ENCODE measurements at regions not wholly inside any gene's neighbourhood (a gene's known extent, or its start where the extent isn't known, plus 50 kb on each side); places are given as distances from the start of the nearest gene placed in this dataset.
"Not testable (repeated sequence)": the region's sequence is repeated elsewhere in the genome, so short reads cannot be mapped to it uniquely, and the experiment has no call there.

DNA sequence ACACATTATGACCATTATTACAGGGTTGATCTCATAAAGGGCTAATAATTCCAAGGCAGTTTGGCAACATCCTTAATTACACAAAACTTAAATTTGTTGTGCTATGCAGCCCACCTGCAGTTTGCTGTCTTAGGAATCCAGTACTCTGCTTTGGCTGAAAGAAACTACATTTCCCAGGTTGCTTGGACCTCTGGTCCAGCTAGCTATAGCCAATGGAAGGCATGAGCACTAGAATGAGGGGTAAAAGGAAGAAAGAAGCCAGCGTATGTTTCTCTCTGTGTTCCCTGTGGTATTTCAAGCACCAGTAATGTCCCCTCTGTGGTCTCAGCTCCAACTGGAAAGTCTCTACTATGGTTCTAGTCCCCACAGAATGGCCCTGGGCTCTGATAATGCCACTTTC lies 84.3 kb upstream of the TSC22D2 start:
- H3K4me2 ChIP-seq (ENCODE audit: low read depth, low read length, poor library complexity, severe bottlenecking), result no peak overlapping the region
- no peaks in the 10 kb centered on the region for H3K27me3 ChIP-seq (ENCODE audit: low read length)
- no peaks in the 10 kb centered on the region for H4K20me1 ChIP-seq (ENCODE audit: low read depth, low read length)
- no peaks in the 10 kb centered on the region for H3K79me2 ChIP-seq (ENCODE audit: insufficient read depth, low read length)
- no peak overlapping the region for H3K27ac ChIP-seq (ENCODE audit: low read depth, low read length)
- H3K9me3 ChIP-seq (ENCODE audit: insufficient read depth, low read length), result no peaks in the 10 kb centered on the region
- H3K9ac ChIP-seq (ENCODE audit: low read length), result no peak overlapping the region
- H2AFZ ChIP-seq (ENCODE audit: low read depth, low read length, severe bottlenecking), result no peak overlapping the region
- H3K36me3 ChIP-seq (ENCODE audit: low read length), result no peaks in the 10 kb centered on the region
- H3F3A ChIP-seq (ENCODE audit: insufficient read depth), result no peaks in the 10 kb centered on the region
- no peak overlapping the region for H3K4me3 ChIP-seq (ENCODE audit: insufficient read depth, low read length, poor library complexity, severe bottlenecking)
- no peak for TF ChIP-seq EZH2phosphoT487 (conservative IDR thresholded peaks at IDR 0.05; ENCODE audit: low read length)
- TF ChIP-seq, protein P1, sequence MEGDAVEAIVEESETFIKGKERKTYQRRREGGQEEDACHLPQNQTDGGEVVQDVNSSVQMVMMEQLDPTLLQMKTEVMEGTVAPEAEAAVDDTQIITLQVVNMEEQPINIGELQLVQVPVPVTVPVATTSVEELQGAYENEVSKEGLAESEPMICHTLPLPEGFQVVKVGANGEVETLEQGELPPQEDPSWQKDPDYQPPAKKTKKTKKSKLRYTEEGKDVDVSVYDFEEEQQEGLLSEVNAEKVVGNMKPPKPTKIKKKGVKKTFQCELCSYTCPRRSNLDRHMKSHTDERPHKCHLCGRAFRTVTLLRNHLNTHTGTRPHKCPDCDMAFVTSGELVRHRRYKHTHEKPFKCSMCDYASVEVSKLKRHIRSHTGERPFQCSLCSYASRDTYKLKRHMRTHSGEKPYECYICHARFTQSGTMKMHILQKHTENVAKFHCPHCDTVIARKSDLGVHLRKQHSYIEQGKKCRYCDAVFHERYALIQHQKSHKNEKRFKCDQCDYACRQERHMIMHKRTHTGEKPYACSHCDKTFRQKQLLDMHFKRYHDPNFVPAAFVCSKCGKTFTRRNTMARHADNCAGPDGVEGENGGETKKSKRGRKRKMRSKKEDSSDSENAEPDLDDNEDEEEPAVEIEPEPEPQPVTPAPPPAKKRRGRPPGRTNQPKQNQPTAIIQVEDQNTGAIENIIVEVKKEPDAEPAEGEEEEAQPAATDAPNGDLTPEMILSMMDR (IDR thresholded peaks at IDR 0.05; ENCODE audit: insufficient read depth, low read length, poor library complexity, severe bottlenecking), result no peak
- no peaks in the 10 kb centered on the region for H3K9me2 ChIP-seq (replicated peaks; ENCODE audit: insufficient read depth, low read length)

DNA sequence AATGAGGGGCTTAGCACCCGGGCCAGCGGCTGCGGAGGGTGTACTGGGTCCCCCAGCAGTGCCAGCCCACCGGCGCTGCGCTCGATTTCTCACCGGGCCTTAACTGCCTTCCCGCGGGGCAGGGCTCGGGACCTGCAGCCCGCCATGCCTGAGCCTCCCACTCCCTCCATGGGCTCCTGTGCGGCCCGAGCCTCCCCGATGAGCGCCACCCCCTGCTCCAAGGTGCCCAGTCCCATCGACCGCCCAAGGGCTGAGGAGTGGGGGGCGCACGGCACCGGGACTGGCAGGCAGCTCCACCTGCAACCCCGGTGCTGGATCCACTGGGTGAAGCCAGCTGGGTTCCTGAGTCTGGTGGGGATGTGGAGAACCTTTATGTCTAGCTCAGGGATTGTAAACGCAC lies 85.0 kb upstream of the TSC22D2 start:
- not testable (repeated sequence) for H3K9me2 ChIP-seq (replicated peaks; ENCODE audit: insufficient read depth, low read length); H4K20me1 ChIP-seq (ENCODE audit: low read depth, low read length); H2AFZ ChIP-seq (ENCODE audit: low read depth, low read length, severe bottlenecking); H3K4me2 ChIP-seq (ENCODE audit: low read depth, low read length, poor library complexity, severe bottlenecking); H3K4me3 ChIP-seq (ENCODE audit: insufficient read depth, low read length, poor library complexity, severe bottlenecking); H3K79me2 ChIP-seq (ENCODE audit: insufficient read depth, low read length); H3K27ac ChIP-seq (ENCODE audit: low read depth, low read length); H3K9ac ChIP-seq (ENCODE audit: low read length); H3K27me3 ChIP-seq (ENCODE audit: low read length); H3F3A ChIP-seq (ENCODE audit: insufficient read depth); H3K36me3 ChIP-seq (ENCODE audit: low read length); H3K9me3 ChIP-seq (ENCODE audit: insufficient read depth, low read length)

DNA sequence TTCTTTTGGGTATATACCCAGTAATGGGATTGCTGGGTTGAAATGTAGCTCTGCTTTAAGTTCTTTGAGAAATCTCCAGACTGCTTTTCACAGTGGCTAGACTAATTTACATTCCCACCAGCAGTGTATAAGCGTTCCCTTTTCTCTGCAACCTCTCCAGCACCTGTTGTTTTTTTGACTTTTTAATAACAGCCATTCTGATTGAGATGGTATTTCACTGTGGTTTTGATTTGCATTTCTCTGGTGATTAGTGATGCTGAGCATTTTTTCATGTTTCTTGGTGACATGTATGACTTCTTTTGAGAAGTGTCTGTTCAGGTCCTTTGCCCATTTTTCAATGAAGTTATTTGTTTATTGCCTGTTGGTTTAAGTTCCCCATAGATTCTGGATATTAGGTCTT lies 87.1 kb upstream of the TSC22D2 start:
- H3K4me2 ChIP-seq (ENCODE audit: low read depth, low read length, poor library complexity, severe bottlenecking); H3K4me3 ChIP-seq (ENCODE audit: insufficient read depth, low read length, poor library complexity, severe bottlenecking); H3F3A ChIP-seq (ENCODE audit: insufficient read depth); H3K27me3 ChIP-seq (ENCODE audit: low read length); H3K9ac ChIP-seq (ENCODE audit: low read length); H3K9me2 ChIP-seq (replicated peaks; ENCODE audit: insufficient read depth, low read length); H2AFZ ChIP-seq (ENCODE audit: low read depth, low read length, severe bottlenecking); H3K27ac ChIP-seq (ENCODE audit: low read depth, low read length); H3K36me3 ChIP-seq (ENCODE audit: low read length); H4K20me1 ChIP-seq (ENCODE audit: low read depth, low read length); H3K9me3 ChIP-seq (ENCODE audit: insufficient read depth, low read length); H3K79me2 ChIP-seq (ENCODE audit: insufficient read depth, low read length): not testable (repeated sequence)

DNA sequence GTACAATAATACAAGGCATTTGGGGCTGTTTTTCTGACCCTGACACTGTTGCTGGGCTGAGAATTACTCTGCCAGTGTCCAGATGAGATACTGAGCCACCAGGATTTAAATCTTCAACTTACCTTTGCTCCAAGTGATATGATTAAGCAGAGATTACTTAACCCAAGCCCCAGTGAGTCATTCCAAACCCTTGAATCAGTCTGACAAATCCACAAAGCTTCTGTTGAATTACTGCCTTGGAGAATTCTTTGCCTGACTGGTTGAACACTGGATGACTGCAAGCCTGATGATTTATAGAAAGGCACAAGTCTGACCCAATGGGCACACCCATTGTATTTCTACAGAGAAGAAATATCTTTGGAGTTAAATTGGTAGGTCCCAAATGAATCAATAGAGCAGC lies 88.2 kb upstream of the TSC22D2 start:
- Histone ChIP-seq H3K79me2 (ENCODE audit: insufficient read depth, low read length) (no peaks in the 10 kb centered on the region), H3K4me2 (ENCODE audit: low read depth, low read length, poor library complexity, severe bottlenecking) (no peak overlapping the region)
- TF ChIP-seq EZH2phosphoT487 (conservative IDR thresholded peaks at IDR 0.05; ENCODE audit: low read length), result no peak
- TF ChIP-seq, protein P1 (IDR thresholded peaks at IDR 0.05; ENCODE audit: insufficient read depth, low read length, poor library complexity, severe bottlenecking), result no peak

More for the DNA sequence above, 88.2 kb upstream of the TSC22D2 start:
- no peak overlapping the region for H3K9ac ChIP-seq (ENCODE audit: low read length)
- H4K20me1 ChIP-seq (ENCODE audit: low read depth, low read length), result no peaks in the 10 kb centered on the region
- no peaks in the 10 kb centered on the region for H3K36me3 ChIP-seq (ENCODE audit: low read length)
- H3K9me3 ChIP-seq (ENCODE audit: insufficient read depth, low read length), result no peaks in the 10 kb centered on the region
- no peak overlapping the region for H3K27ac ChIP-seq (ENCODE audit: low read depth, low read length)
- H3K27me3 ChIP-seq (ENCODE audit: low read length), result no peaks in the 10 kb centered on the region
- H2AFZ ChIP-seq (ENCODE audit: low read depth, low read length, severe bottlenecking), result no peak overlapping the region
- H3F3A ChIP-seq (ENCODE audit: insufficient read depth), result no peaks in the 10 kb centered on the region
- H3K9me2 ChIP-seq (replicated peaks; ENCODE audit: insufficient read depth, low read length), result no peaks in the 10 kb centered on the region
- H3K4me3 ChIP-seq (ENCODE audit: insufficient read depth, low read length, poor library complexity, severe bottlenecking), result no peak overlapping the region
